ENCODE measurements at regions not wholly inside any gene's neighbourhood (a gene's known extent, or its start where the extent isn't known, plus 50 kb on each side); places are given as distances from the start of the nearest gene placed in this dataset.
"Not testable (repeated sequence)": the region's sequence is repeated elsewhere in the genome, so short reads cannot be mapped to it uniquely, and the experiment has no call there.

GRCh38 chr4:160716551-160716950 is 1447.2 kb downstream of the FSTL5 start:
- no peaks in the 10 kb centered on the region for H3K4me1 ChIP-seq (ENCODE audit: control insufficient read depth in 5 of 5, insufficient read depth in 5 of 5, low read length in 5 of 5)
- H3K9me3 ChIP-seq (ENCODE audit: control insufficient read depth in 4 of 4, insufficient read depth in 3 of 4, low read length in 3 of 4) = no peaks in the 10 kb centered on the region
- no peaks in the 10 kb centered on the region for H3K27me3 ChIP-seq (ENCODE audit: control insufficient read depth in 3 of 3, insufficient read depth in 3 of 3, low read length in 2 of 3)
- no peak for DNase-seq
- no peak for ATAC-seq (ENCODE audit: insufficient read depth, low FRiP score)
- H3K36me3 ChIP-seq (ENCODE audit: control insufficient read depth in 4 of 4, insufficient read depth in 4 of 4, low read length in 4 of 4) = no peaks in the 10 kb centered on the region
- TF ChIP-seq CTCF (IDR thresholded peaks at IDR 0.05; ENCODE audit: control extremely low read depth, extremely low read depth) = no peak
- H3K9ac ChIP-seq (ENCODE audit: insufficient read depth in 1 of 2, low read length in 2 of 2) = no peak overlapping the region
- H3K4me3 ChIP-seq = no peak overlapping the region
- H3K27ac ChIP-seq (ENCODE audit: low read depth in 1 of 2, low read length in 1 of 2) = no peak overlapping the region
- 68 to 88% methylated on average over 2 of the region's 2 CpGs for WGBS, 2 donors

DNA sequence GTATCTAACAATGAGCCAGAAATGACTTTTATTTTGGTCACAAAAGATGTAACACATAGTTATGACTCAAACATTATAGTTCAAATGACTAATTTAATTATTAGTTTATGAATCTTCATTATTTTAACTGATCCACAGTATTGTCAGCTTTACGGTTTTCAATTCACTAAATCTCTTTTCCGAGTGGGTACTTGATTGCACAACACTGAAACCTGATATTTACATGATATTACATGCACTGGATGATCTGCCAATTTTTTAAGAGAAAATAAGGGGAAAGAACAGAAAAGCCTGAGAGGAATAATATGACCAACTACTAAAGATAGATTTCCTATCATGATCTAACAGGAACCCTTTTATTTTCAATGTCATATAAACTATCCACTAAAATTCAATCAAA is 1446.0 kb downstream of the FSTL5 start:
- Histone ChIP-seq H3K4me1 (ENCODE audit: control insufficient read depth in 5 of 5, insufficient read depth in 5 of 5, low read length in 5 of 5) (no peaks in the 10 kb centered on the region), H3K27me3 (ENCODE audit: control insufficient read depth in 3 of 3, insufficient read depth in 3 of 3, low read length in 2 of 3) (no peaks in the 10 kb centered on the region), H3K36me3 (ENCODE audit: control insufficient read depth in 4 of 4, insufficient read depth in 4 of 4, low read length in 4 of 4) (no peaks in the 10 kb centered on the region), H3K4me3 (no peak overlapping the region), H3K9ac (ENCODE audit: insufficient read depth in 1 of 2, low read length in 2 of 2) (no peak overlapping the region), H3K27ac (ENCODE audit: low read depth in 1 of 2, low read length in 1 of 2) (no peak overlapping the region), H3K9me3 (ENCODE audit: control insufficient read depth in 4 of 4, insufficient read depth in 3 of 4, low read length in 3 of 4) (no peaks in the 10 kb centered on the region)
- ATAC-seq (ENCODE audit: insufficient read depth, low FRiP score) (no peak), DNase-seq (peak in 1 of 3 donors; percentile 1)
- TF ChIP-seq CTCF (IDR thresholded peaks at IDR 0.05; ENCODE audit: control extremely low read depth, extremely low read depth) = no peak
- WGBS, 2 donors = 75 to 89% methylated on average over 2 of the region's 2 CpGs

DNA sequence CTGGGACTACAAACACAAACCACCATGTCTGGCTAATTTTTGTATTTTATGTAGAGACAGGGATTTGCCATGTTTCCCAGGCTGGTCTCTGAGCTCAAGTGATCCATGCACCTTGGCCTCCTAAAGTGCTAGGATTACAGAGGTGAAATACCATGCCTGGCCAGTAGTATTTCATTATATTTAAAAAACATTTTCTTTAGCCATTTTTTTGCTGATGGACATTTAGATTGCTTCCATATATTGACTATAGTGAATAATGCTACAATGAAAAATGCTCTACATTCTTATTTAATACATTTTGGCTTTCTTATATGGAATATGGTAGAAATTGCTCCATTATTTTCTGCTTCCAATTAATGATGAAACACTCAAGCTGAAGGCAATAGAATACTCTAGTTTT is 1439.7 kb downstream of the FSTL5 start:
- ATAC-seq (ENCODE audit: insufficient read depth, low FRiP score) = no peak
- Histone ChIP-seq H3K4me1 (ENCODE audit: control insufficient read depth in 5 of 5, insufficient read depth in 5 of 5, low read length in 5 of 5) (no peaks in the 10 kb centered on the region), H3K27me3 (ENCODE audit: control insufficient read depth in 3 of 3, insufficient read depth in 3 of 3, low read length in 2 of 3) (no peaks in the 10 kb centered on the region), H3K27ac (ENCODE audit: low read depth in 1 of 2, low read length in 1 of 2) (no peak overlapping the region), H3K36me3 (ENCODE audit: control insufficient read depth in 4 of 4, insufficient read depth in 4 of 4, low read length in 4 of 4) (no peaks in the 10 kb centered on the region), H3K9ac (ENCODE audit: insufficient read depth in 1 of 2, low read length in 2 of 2) (no peak overlapping the region), H3K9me3 (ENCODE audit: control insufficient read depth in 4 of 4, insufficient read depth in 3 of 4, low read length in 3 of 4) (no peaks in the 10 kb centered on the region), H3K4me3 (no peak overlapping the region)
- TF ChIP-seq CTCF (IDR thresholded peaks at IDR 0.05; ENCODE audit: control extremely low read depth, extremely low read depth) = no peak
- DNase-seq = no peak

DNA sequence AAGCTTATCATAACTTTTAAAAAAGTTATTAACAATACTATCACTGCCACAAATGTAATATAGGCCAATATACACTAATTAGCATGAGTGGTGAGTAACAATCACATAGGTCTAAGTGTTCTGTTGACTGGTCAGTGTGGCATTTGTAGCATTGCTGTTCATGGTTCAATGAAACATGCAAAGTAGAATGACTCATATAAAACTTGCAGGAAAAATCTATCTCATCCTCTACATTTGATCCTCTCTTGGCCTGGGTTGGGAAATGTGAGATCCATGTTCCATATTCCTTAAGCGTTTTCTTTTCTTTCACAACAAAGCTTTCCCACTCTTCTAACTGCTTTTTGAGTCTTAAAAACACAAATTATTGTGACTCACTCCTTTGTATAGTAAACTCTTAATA is 1418.7 kb downstream of the FSTL5 start:
- no peak overlapping the region for H3K4me3 ChIP-seq
- no peak overlapping the region for H3K27ac ChIP-seq (ENCODE audit: low read depth in 1 of 2, low read length in 1 of 2)
- TF ChIP-seq CTCF (IDR thresholded peaks at IDR 0.05; ENCODE audit: control extremely low read depth, extremely low read depth) = no peak
- H3K9ac ChIP-seq (ENCODE audit: insufficient read depth in 1 of 2, low read length in 2 of 2) = no peak overlapping the region
- ATAC-seq (ENCODE audit: insufficient read depth, low FRiP score) (no peak), DNase-seq (no peak)
- H3K27me3 ChIP-seq (ENCODE audit: control insufficient read depth in 3 of 3, insufficient read depth in 3 of 3, low read length in 2 of 3) = no peaks in the 10 kb centered on the region
- 91 to 93% methylated on average over 1 of the region's 1 CpG for WGBS, 2 donors
- H3K4me1 ChIP-seq (ENCODE audit: control insufficient read depth in 5 of 5, insufficient read depth in 5 of 5, low read length in 5 of 5) = no peaks in the 10 kb centered on the region
- H3K9me3 ChIP-seq (ENCODE audit: control insufficient read depth in 4 of 4, insufficient read depth in 3 of 4, low read length in 3 of 4) = peaks cover 0 to 3% (median 0%) of the 10 kb centered on the region in 4 donors
- no peaks in the 10 kb centered on the region for H3K36me3 ChIP-seq (ENCODE audit: control insufficient read depth in 4 of 4, insufficient read depth in 4 of 4, low read length in 4 of 4)

- not testable (repeated sequence) for H3K27me3 ChIP-seq (ENCODE audit: control insufficient read depth in 3 of 3, insufficient read depth in 3 of 3, low read length in 2 of 3); ATAC-seq (ENCODE audit: insufficient read depth, low FRiP score); H3K4me1 ChIP-seq (ENCODE audit: control insufficient read depth in 5 of 5, insufficient read depth in 5 of 5, low read length in 5 of 5); DNase-seq; H3K27ac ChIP-seq (ENCODE audit: low read depth in 1 of 2, low read length in 1 of 2); H3K9me3 ChIP-seq (ENCODE audit: control insufficient read depth in 4 of 4, insufficient read depth in 3 of 4, low read length in 3 of 4); H3K9ac ChIP-seq (ENCODE audit: insufficient read depth in 1 of 2, low read length in 2 of 2); H3K36me3 ChIP-seq (ENCODE audit: control insufficient read depth in 4 of 4, insufficient read depth in 4 of 4, low read length in 4 of 4); H3K4me3 ChIP-seq
- WGBS, 2 donors = 82 to 85% methylated on average over 8 of the region's 8 CpGs
Observed at GRCh38 chr4:160746585-160746984, 1417.2 kb downstream of the FSTL5 start.

All from lung (tissue), 11 donors.